ENCODE measurements at regions not wholly inside any gene's neighbourhood (a gene's known extent, or its start where the extent isn't known, plus 50 kb on each side); places are given as distances from the start of the nearest gene placed in this dataset.

GRCh38 chr7:131109011-131109758, 218.5 kb upstream of the MKLN1 start:
- Histone ChIP-seq H3K9ac (ENCODE audit: insufficient read depth, low read length, poor library complexity, severe bottlenecking) (peak overlapping the region; percentile 62), H4K20me1 (ENCODE audit: insufficient read depth, low read length) (peaks cover 29% of the 10 kb centered on the region), H3K27ac (ENCODE audit: low read depth in 1 of 2, low read length in 2 of 2) (peak overlapping the region; percentile 25 to 58), H3K9me3 (replicated peaks in 1 of 2; ENCODE audit: control insufficient read depth in 1 of 2, insufficient read depth in 1 of 2, low read length in 2 of 2) (no peaks in the 10 kb centered on the region), H3K4me1 (ENCODE audit: control insufficient read depth in 1 of 2, insufficient read depth in 2 of 2, low read length in 2 of 2) (peaks cover 45 to 54% of the 10 kb centered on the region in 2 donors), H3K4me2 (replicated peaks; ENCODE audit: extremely low read depth, low read length, poor library complexity, severe bottlenecking) (peak overlapping the region; percentile 91), H2AFZ (ENCODE audit: insufficient read depth, low read depth, low read length, poor library complexity, severe bottlenecking) (peak overlapping the region; percentile 68), H3K4me3 (replicated peaks in 1 of 3; ENCODE audit: low read depth in 2 of 3, low read length in 3 of 3) (peak overlapping the region; percentile 46 to 99 (median 54)), H3K79me2 (ENCODE audit: insufficient read depth, low read length) (peaks cover 13% of the 10 kb centered on the region), H3K36me3 (replicated peaks in 1 of 2; ENCODE audit: control insufficient read depth in 1 of 2, insufficient read depth in 2 of 2, low read length in 2 of 2) (no peaks in the 10 kb centered on the region), H3K27me3 (ENCODE audit: control insufficient read depth in 2 of 2, insufficient read depth in 2 of 2, low read length in 2 of 2) (peaks cover 0 to 10% of the 10 kb centered on the region in 2 donors)
- Mint-ChIP-seq H3K36me3 (peaks cover 13 to 15% of the 10 kb centered on the region in 2 donors), H3K27me3 (ENCODE audit: low read depth in 3 of 3) (peaks cover 11 to 15% (median 11%) of the 10 kb centered on the region in 3 donors), H3K9me3 (peaks cover 0 to 4% (median 0%) of the 10 kb centered on the region in 7 donors), H3K4me3 (peak overlapping the region; percentile 99), H3K27ac (peak overlapping the region in 6 of 7 donors; percentile 76 to 95 (median 90)), H3K4me1 (peaks cover 49% of the 10 kb centered on the region)
- 30% methylated on average over 2 of the region's 6 CpGs for WGBS (ENCODE audit: insufficient coverage)
- intact Hi-C loops (cut with micrococcal nuclease) = loop anchor here (5.0 to 10.0 kb wide), 4 partner anchors 78 to 316 kb away; partner anchors contain the start of gene MKLN1 (in 1 of the 2)
- no peak for TF ChIP-seq CTCF (IDR thresholded peaks at IDR 0.05)
- DNase-seq = peak in 2 of 3 donors; percentile 23 to 30

- H3K4me1 Mint-ChIP-seq = peaks cover 43% of the 10 kb centered on the region
- intact Hi-C loops (cut with micrococcal nuclease) = loop anchor here (5.0 to 10.0 kb wide), 4 partner anchors 77 to 315 kb away; partner anchors contain the start of gene MKLN1 (in 1 of the 2)
Measured at GRCh38 chr7:131109759-131110296, 217.8 kb upstream of the MKLN1 start.

More at GRCh38 chr7:131109759-131110296, 217.8 kb upstream of the MKLN1 start:
- Histone ChIP-seq H3K79me2 (ENCODE audit: insufficient read depth, low read length) (peaks cover 13% of the 10 kb centered on the region), H3K27ac (ENCODE audit: low read depth in 1 of 2, low read length in 2 of 2) (peak overlapping the region; percentile 25 to 58), H3K36me3 (replicated peaks in 1 of 2; ENCODE audit: control insufficient read depth in 1 of 2, insufficient read depth in 2 of 2, low read length in 2 of 2) (no peaks in the 10 kb centered on the region), H3K4me2 (replicated peaks; ENCODE audit: extremely low read depth, low read length, poor library complexity, severe bottlenecking) (peak overlapping the region; percentile 91), H3K27me3 (ENCODE audit: control insufficient read depth in 2 of 2, insufficient read depth in 2 of 2, low read length in 2 of 2) (peaks cover 0 to 10% of the 10 kb centered on the region in 2 donors), H3K4me1 (ENCODE audit: control insufficient read depth in 1 of 2, insufficient read depth in 2 of 2, low read length in 2 of 2) (peaks cover 42 to 50% of the 10 kb centered on the region in 2 donors), H4K20me1 (ENCODE audit: insufficient read depth, low read length) (peaks cover 23% of the 10 kb centered on the region), H3K9ac (ENCODE audit: insufficient read depth, low read length, poor library complexity, severe bottlenecking) (peak overlapping the region; percentile 62), H3K9me3 (replicated peaks in 1 of 2; ENCODE audit: control insufficient read depth in 1 of 2, insufficient read depth in 1 of 2, low read length in 2 of 2) (no peaks in the 10 kb centered on the region), H3K4me3 (replicated peaks in 1 of 3; ENCODE audit: low read depth in 2 of 3, low read length in 3 of 3) (peak overlapping the region; percentile 46 to 99 (median 54)), H2AFZ (ENCODE audit: insufficient read depth, low read depth, low read length, poor library complexity, severe bottlenecking) (peak overlapping the region; percentile 68)
- H3K9me3 Mint-ChIP-seq = peaks cover 0 to 4% (median 0%) of the 10 kb centered on the region in 7 donors
- peak overlapping the region; percentile 85 to 99 for H3K4me3 Mint-ChIP-seq
- 0% methylated on average over 23 of the region's 37 CpGs for WGBS (ENCODE audit: insufficient coverage)
- peak overlapping the region in 6 of 7 donors; percentile 76 to 95 (median 90) for H3K27ac Mint-ChIP-seq
- peaks cover 12 to 14% (median 13%) of the 10 kb centered on the region in 3 donors for H3K27me3 Mint-ChIP-seq (ENCODE audit: low read depth in 3 of 3)
- peak; percentile 67 to 75 (median 72) for DNase-seq
- TF ChIP-seq CTCF (IDR thresholded peaks at IDR 0.05) = no peak
- H3K36me3 Mint-ChIP-seq = peaks cover 8 to 9% of the 10 kb centered on the region in 2 donors

Data from CD14-positive monocyte (primary cell).